DMS79 (cell line): ENCODE measurements at regions not wholly inside any gene's neighbourhood (a gene's known extent, or its start where the extent isn't known, plus 50 kb on each side); places are given as distances from the start of the nearest gene placed in this dataset.

Experiments used
- DNase-seq: peaks from one replicate; lab custom pipeline; 2025; lab: John Stamatoyannopoulos, UW

GRCh38 chr4:53775381-53775780 is 184.1 kb upstream of the LNX1 start:
- no peak for DNase-seq

- DNase-seq, result no peak
Observed at GRCh38 chr4:53771326-53771725, 180.0 kb upstream of the LNX1 start.

GRCh38 chr4:53767482-53767881 is 176.2 kb upstream of the LNX1 start:
- DNase-seq, result no peak

GRCh38 chr4:53764761-53765490 is 173.6 kb upstream of the LNX1 start:
- no peak for DNase-seq

GRCh38 chr4:53763813-53764597 is 172.7 kb upstream of the LNX1 start:
- DNase-seq, result no peak

- no peak for DNase-seq
Observed at GRCh38 chr4:53755656-53756055, 164.4 kb upstream of the LNX1 start.

GRCh38 chr4:53752124-53752523 is 160.8 kb upstream of the LNX1 start:
- DNase-seq, result no peak

- DNase-seq, result no peak
Observed at GRCh38 chr4:53748328-53748772, 157.1 kb upstream of the LNX1 start.

- no peak for DNase-seq
Observed at GRCh38 chr4:53747401-53747800, 156.1 kb upstream of the LNX1 start.

- DNase-seq, result no peak
Observed at GRCh38 chr4:53744446-53745160, 153.3 kb upstream of the LNX1 start.

GRCh38 chr4:53734584-53735353 is 143.5 kb upstream of the LNX1 start:
- DNase-seq, result no peak

GRCh38 chr4:53734182-53734581 is 142.9 kb upstream of the LNX1 start:
- no peak for DNase-seq

GRCh38 chr4:53732661-53733060 is 141.4 kb upstream of the LNX1 start:
- no peak for DNase-seq

- DNase-seq, result no peak
Observed at GRCh38 chr4:53730031-53730805, 138.9 kb upstream of the LNX1 start.

- no peak for DNase-seq
Observed at GRCh38 chr4:53722110-53722509, 130.8 kb upstream of the LNX1 start.

- DNase-seq, result no peak
Observed at GRCh38 chr4:53721263-53721662, 130.0 kb upstream of the LNX1 start.

GRCh38 chr4:53720776-53721175 is 129.5 kb upstream of the LNX1 start:
- no peak for DNase-seq

GRCh38 chr4:53717064-53717549 is 125.8 kb upstream of the LNX1 start:
- DNase-seq, result no peak

- no peak for DNase-seq
Observed at GRCh38 chr4:53716471-53717063, 125.3 kb upstream of the LNX1 start.

- no peak for DNase-seq
Observed at GRCh38 chr4:53716011-53716410, 124.7 kb upstream of the LNX1 start.
